GM21423 (cell line): ENCODE measurements at regions not wholly inside any gene's neighbourhood (a gene's known extent, or its start where the extent isn't known, plus 50 kb on each side); places are given as distances from the start of the nearest gene placed in this dataset.

Experiments used
- ATAC-seq: cut with Tn5 transposase; IDR thresholded peaks from one replicate; pipeline ENCODE4 v1.9.1; 2021; ENCODE audit warnings: mild to moderate bottlenecking, moderate library complexity; ENCODE audit not compliant: unreplicated experiment

GRCh38 chr18:61225336-61225735 lies 107.9 kb upstream of the CDH20 start:
- no peak for ATAC-seq

DNA sequence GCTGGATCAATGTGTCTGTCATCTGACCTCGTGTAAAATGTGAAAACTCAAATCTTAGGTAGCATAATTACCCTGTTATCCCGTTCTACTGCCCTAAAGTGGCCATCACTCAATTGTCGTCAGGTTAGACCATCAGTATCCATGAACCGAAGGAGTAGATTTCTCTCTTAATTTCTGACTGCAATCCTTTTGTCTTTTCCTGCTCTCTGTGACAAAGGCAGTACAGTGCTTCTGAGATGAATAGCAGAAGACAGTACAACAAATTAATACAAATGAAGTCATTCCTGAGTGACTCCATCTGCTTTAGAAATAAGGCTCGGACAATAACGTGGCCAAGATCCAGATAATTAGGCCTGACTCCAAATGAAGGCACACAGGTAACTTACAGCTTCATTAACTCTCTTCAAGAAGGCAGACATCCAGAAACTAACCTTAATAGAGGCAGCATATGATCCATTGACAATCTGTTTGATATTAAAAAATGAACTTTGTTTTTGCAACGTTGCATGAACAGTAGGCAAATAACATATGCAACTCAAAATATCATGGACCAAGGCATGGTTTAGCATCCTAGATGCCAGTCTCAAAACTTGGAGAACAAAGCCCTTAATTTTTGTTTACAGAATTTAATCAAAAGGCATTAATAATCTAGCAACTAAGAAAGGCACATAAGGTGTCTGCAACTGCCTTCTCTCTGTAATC lies 96.7 kb upstream of the CDH20 start:
- ATAC-seq: no peak

DNA sequence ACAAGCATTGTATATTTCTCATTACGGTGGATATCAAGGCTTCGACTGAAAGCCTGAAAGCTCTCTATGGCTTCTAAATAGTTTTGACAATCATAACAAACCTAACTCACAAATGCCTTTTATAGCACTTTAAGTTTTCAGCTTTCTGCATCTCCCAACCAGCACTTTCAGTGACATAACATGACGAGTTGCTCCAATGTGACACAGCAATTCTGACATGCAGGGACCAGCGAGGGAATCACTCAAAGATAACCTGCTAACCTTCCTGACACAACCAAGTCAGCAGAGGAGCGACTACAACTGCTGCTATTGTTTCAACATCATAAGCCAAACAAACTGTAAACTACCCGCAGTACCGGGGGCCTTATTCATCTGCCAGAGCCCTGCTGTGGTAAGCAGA lies 95.7 kb upstream of the CDH20 start:
- ATAC-seq: no peak

GRCh38 chr18:61239051-61239450 lies 94.2 kb upstream of the CDH20 start:
- no peak for ATAC-seq

- ATAC-seq: no peak
Measured at GRCh38 chr18:61241260-61241853, 91.9 kb upstream of the CDH20 start.

GRCh38 chr18:61244632-61245031 lies 88.6 kb upstream of the CDH20 start:
- no peak for ATAC-seq

- no peak for ATAC-seq
Measured at GRCh38 chr18:61245276-61245675, 88.0 kb upstream of the CDH20 start.

- ATAC-seq: no peak
Measured at GRCh38 chr18:61248589-61248988, 84.6 kb upstream of the CDH20 start.

- ATAC-seq: no peak
Measured at GRCh38 chr18:61256291-61256690, 76.9 kb upstream of the CDH20 start.

GRCh38 chr18:61261870-61262269 lies 71.4 kb upstream of the CDH20 start:
- no peak for ATAC-seq

DNA sequence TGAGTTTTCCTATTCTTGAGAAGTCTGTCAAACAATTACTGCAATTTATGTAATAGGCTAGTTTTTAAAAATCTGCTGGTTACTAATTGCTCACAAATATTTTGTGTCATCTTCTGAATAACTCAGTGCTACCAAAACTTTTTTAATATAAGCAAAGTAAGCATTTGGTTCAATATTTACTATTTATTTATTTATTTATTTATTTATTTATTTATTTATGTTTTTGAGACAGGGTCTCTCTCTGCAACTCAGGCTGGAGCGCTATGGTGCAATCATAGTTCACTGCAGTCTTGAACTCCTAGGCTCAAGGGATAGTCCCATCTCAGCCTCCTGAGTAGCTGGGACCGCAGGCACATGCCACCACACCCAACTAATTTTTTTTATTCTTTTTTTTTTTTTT lies 60.4 kb upstream of the CDH20 start:
- no peak for ATAC-seq

DNA sequence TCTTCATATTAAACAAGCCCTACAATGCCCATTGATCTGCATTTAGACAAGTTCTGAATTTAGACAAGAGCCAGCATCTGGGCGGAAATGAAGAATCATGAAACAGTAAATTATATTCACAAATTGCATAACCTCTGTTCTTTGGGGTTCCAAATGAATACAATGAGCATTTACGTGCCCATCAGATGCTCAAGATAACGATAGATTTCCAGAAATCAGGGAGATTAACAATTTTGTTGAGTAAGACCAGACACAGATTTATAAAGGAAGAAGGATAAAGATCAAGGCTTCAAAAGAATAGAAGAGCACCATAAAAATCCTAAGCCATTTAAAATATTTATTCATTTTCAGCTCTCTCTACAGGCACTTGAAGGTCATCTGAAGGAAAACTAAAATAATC lies 59.7 kb upstream of the CDH20 start:
- no peak for ATAC-seq

GRCh38 chr18:61274416-61274960 lies 58.7 kb upstream of the CDH20 start:
- no peak for ATAC-seq

DNA sequence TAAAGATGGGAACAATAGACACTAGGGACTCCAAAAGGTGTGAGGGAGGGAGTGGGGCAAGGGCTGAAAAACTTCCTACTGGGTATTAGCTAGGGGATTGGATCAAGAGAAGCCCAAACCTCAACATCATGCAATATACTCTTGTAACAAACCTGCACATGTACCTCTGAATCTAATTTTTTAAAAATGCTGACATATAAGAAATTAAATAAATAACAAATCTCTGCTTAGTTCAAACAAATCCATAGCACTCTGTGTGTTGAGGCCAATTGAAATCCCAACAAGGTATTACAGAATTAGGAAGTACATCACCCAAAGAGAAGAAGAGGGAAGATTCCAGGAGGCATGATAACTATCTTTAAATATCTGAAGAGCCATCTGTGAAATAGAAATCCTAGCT lies 55.4 kb upstream of the CDH20 start:
- no peak for ATAC-seq

DNA sequence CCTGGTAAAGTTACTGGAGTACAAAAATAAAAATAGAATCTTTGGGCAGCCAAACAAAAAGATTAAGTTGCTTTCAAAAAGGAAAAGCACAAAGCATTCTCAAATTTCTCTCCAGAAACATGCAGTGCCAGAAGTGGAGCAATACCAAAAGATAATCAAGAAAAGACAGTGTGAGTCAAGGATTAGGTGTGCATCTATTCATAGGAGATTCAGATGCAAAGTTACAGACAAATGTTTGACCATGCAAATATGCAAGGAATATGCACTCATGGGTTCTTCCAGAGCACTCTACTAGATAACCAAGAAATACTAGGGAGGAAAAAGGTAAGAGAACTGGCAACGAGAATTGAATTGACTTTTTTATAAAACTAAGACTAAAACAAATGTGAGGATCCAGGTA lies 51.8 kb upstream of the CDH20 start:
- ATAC-seq: no peak

DNA sequence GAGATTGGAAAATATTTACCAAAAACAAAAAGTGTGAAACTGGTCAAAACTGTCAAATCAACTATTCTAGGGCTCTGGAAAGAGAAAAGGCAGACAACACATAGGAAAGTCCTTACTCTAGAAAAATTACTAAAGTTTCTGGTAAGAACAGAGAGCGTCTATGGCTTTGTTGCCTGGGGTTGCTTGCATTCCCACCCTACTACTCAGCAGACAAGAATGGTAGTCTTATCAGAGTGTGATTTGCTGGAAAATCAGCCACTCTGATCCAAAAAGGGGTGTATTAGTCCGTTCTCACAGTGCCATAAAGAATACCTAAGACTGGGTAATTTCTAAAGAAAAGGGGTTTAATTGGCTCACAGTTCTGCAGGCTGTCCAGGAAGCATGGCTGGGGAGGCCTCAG lies 50.3 kb upstream of the CDH20 start:
- ATAC-seq: no peak
